GM23338 (cell line): ENCODE measurements at regions not wholly inside any gene's neighbourhood (a gene's known extent, or its start where the extent isn't known, plus 50 kb on each side); places are given as distances from the start of the nearest gene placed in this dataset.

Experiments
- ATAC-seq: fragments of 200-7000 bp; cut with Tn5 transposase; 3 replicates; pipeline ENCODE4 v1.9.1; 2020
- DNase-seq: peaks from one replicate; pipeline ENCODE4 v3.0.0-alpha.2; 2015; ENCODE audit warnings: low spot score
- H2AFZ ChIP-seq: fragments of 200-600 bp; sonication (generic); 2 replicates; pipeline ENCODE4 v1.8.0; 2016; ENCODE audit warnings: antibody characterized with exemption, mild to moderate bottlenecking, moderate library complexity
- H3F3A ChIP-seq: fragments of 200-600 bp; sonication (generic); replicated peaks from 2 replicates; pipeline ENCODE4 v1.8.0; 2017; ENCODE audit warnings: antibody characterized with exemption, mixed run types, low read depth
- H3K27ac ChIP-seq: fragments of 200-600 bp; sonication (generic); 2 replicates; pipeline ENCODE4 v1.6.1; 2016; ENCODE audit warnings: low read depth
- H3K27me3 ChIP-seq: fragments of 200-600 bp; sonication (generic); 2 replicates; pipeline ENCODE4 v1.8.0; 2016; ENCODE audit warnings: mild to moderate bottlenecking, mixed run types, moderate library complexity; ENCODE audit not compliant: insufficient read depth
- H3K36me3 ChIP-seq: fragments of 200-600 bp; sonication (generic); 2 replicates; pipeline ENCODE4 v1.8.0; 2016; ENCODE audit warnings: mild to moderate bottlenecking; ENCODE audit not compliant: insufficient read depth
- H3K4me1 ChIP-seq: fragments of 200-600 bp; sonication (generic); 2 replicates; pipeline ENCODE4 v1.8.0; 2016; ENCODE audit warnings: mild to moderate bottlenecking, moderate library complexity; ENCODE audit not compliant: insufficient read depth
- H3K4me2 ChIP-seq: fragments of 200-600 bp; sonication (generic); 2 replicates; pipeline ENCODE4 v1.7.1; 2017; ENCODE audit warnings: mixed run types
- H3K4me3 ChIP-seq: fragments of 200-600 bp; sonication (generic); 2 replicates; pipeline ENCODE4 v1.6.1; 2016; ENCODE audit warnings: mixed run types
- H3K79me2 ChIP-seq: fragments of 200-600 bp; sonication (generic); replicated peaks from 2 replicates; pipeline ENCODE4 v1.8.0; 2017; ENCODE audit warnings: mild to moderate bottlenecking; ENCODE audit not compliant: insufficient read depth
- H3K9me2 ChIP-seq: fragments of 200-600 bp; sonication (generic); 2 replicates; pipeline ENCODE4 v1.8.0; 2017; ENCODE audit not compliant: insufficient read depth
- H4K20me1 ChIP-seq: fragments of 200-600 bp; sonication (generic); replicated peaks from 2 replicates; pipeline ENCODE4 v1.8.0; 2017; ENCODE audit warnings: mild to moderate bottlenecking; ENCODE audit not compliant: insufficient read depth
- H3K27ac Mint-ChIP-seq: 2 replicates; pipeline ENCODE4 v1.8.0; 2020; ENCODE audit warnings: inconsistent platforms, mild to moderate bottlenecking, moderate library complexity, mixed read lengths
- H3K27me3 Mint-ChIP-seq: 3 replicates; pipeline ENCODE4 v1.8.0; 2022; ENCODE audit warnings: low read depth, mild to moderate bottlenecking, moderate library complexity, mixed read lengths, inconsistent platforms; ENCODE audit not compliant: insufficient read depth, poor library complexity
- H3K36me3 Mint-ChIP-seq: 3 replicates; pipeline ENCODE4 v1.8.0; 2021; ENCODE audit warnings: low read depth, mild to moderate bottlenecking, inconsistent platforms, moderate library complexity, mixed read lengths
- H3K4me1 Mint-ChIP-seq: 3 replicates; pipeline ENCODE4 v1.8.0; 2020; ENCODE audit warnings: mild to moderate bottlenecking, inconsistent platforms, mixed read lengths
- H3K4me3 Mint-ChIP-seq: 3 replicates; pipeline ENCODE4 v1.8.0; 2021; ENCODE audit warnings: moderate library complexity, mild to moderate bottlenecking, inconsistent platforms, mixed read lengths
- H3K9me3 Mint-ChIP-seq: 3 replicates; pipeline ENCODE4 v1.8.0; 2020; ENCODE audit warnings: moderate library complexity, mild to moderate bottlenecking, inconsistent platforms, mixed read lengths
- CREB1 ChIP-seq: fragments of 250-450 bp; sonication (Bioruptor Pico); IDR thresholded peaks from 2 replicates; pipeline ENCODE4 v1.5.0; 2020; ENCODE audit warnings: low read depth, mild to moderate bottlenecking, moderate library complexity
- CTCF ChIP-seq, 2 experiments: fragments of 200-600 bp in 1 of 2; sonication (generic) in 1 of 2; conservative IDR thresholded peaks; 2 replicates each; pipeline versions ENCODE4 v1.5.1 to v1.6.1; 2016 to 2017; ENCODE audit warnings: antibody characterized with exemption in 2 of 2, low read depth in 2 of 2, mild to moderate bottlenecking in 2 of 2, moderate library complexity in 1 of 2
- ETS1 ChIP-seq: IDR thresholded peaks from 2 replicates; pipeline ENCODE4 v1.6.1; 2016; ENCODE audit warnings: antibody characterized with exemption
- EZH2 ChIP-seq: fragments of 200-600 bp; sonication (generic); IDR thresholded peaks from one replicate; pipeline ENCODE4 v1.8.0; 2017; ENCODE audit warnings: antibody characterized with exemption, mild to moderate bottlenecking, low read depth; ENCODE audit not compliant: unreplicated experiment
- EZH2phosphoT487 ChIP-seq: fragments of 200-600 bp; sonication (generic); IDR thresholded peaks from one replicate; pipeline ENCODE4 v1.8.1; 2018; ENCODE audit warnings: antibody characterized with exemption; ENCODE audit not compliant: unreplicated experiment
- JUNB ChIP-seq: IDR thresholded peaks from one replicate; pipeline ENCODE4 v1.6.1; 2016; ENCODE audit warnings: antibody characterized with exemption; ENCODE audit not compliant: unreplicated experiment
- NANOG ChIP-seq: IDR thresholded peaks from 2 replicates; pipeline ENCODE4 v1.6.1; 2016; ENCODE audit warnings: antibody characterized with exemption, borderline replicate concordance
- POLR2AphosphoS5 ChIP-seq: IDR thresholded peaks from 2 replicates; pipeline ENCODE4 v1.6.1; 2016; ENCODE audit warnings: antibody characterized with exemption, low read depth
- REST ChIP-seq: IDR thresholded peaks from one replicate; pipeline ENCODE4 v1.6.1; 2018; ENCODE audit warnings: antibody characterized with exemption; ENCODE audit not compliant: unreplicated experiment
- STAT1 ChIP-seq: IDR thresholded peaks from one replicate; pipeline ENCODE4 v1.6.1; 2016; ENCODE audit warnings: antibody characterized with exemption; ENCODE audit not compliant: unreplicated experiment
- ZNF114 ChIP-seq: fragments of 250-450 bp; sonication (Bioruptor Pico); IDR thresholded peaks from 2 replicates; pipeline ENCODE4 v1.5.0; 2020; ENCODE audit warnings: mild to moderate bottlenecking, moderate library complexity
- ZNF331 ChIP-seq: fragments of 250-450 bp; sonication (Bioruptor Pico); IDR thresholded peaks from 2 replicates; pipeline ENCODE4 v1.5.0; 2020; ENCODE audit warnings: low read depth, mild to moderate bottlenecking, moderate library complexity
- ZNF462 ChIP-seq: fragments of 250-450 bp; sonication (Bioruptor Pico); IDR thresholded peaks from 2 replicates; pipeline ENCODE4 v1.5.0; 2020; ENCODE audit warnings: mild to moderate bottlenecking, moderate library complexity

GRCh38 chrX:155747520-155747919 is 133.6 kb upstream of the VAMP7 start:
- H3K36me3 ChIP-seq = no peaks in the 10 kb centered on the region; the same call in 1 of the 2 replicates
- no peak overlapping the region for H3K4me3 Mint-ChIP-seq
- H3K4me1 ChIP-seq = no peaks in the 10 kb centered on the region
- peaks cover 70% of the 10 kb centered on the region for H3K9me3 Mint-ChIP-seq
- no peak for ATAC-seq
- H3K27ac ChIP-seq = no peak overlapping the region
- no peaks in the 10 kb centered on the region for H3F3A ChIP-seq
- no peak for DNase-seq
- TF ChIP-seq STAT1 = no peak
- TF ChIP-seq CTCF (conservative IDR thresholded peaks at IDR 0.05; ENCODE audit: low read depth in 2 of 2) = no peak
- no peak for TF ChIP-seq POLR2AphosphoS5
- no peak for TF ChIP-seq ZNF114 (CRISPR knock-in tag)
- no peak for TF ChIP-seq ZNF462
- no peak for TF ChIP-seq JUNB
- TF ChIP-seq ETS1 = no peak
- TF ChIP-seq CREB1 (CRISPR knock-in tag) = no peak
- TF ChIP-seq EZH2phosphoT487 = no peak
- TF ChIP-seq EZH2 = no peak
- TF ChIP-seq NANOG = no peak
- TF ChIP-seq ZNF331 (CRISPR knock-in tag) = no peak
- no peak for TF ChIP-seq REST
- no peak overlapping the region for H3K4me3 ChIP-seq
- H3K27me3 ChIP-seq = no peaks in the 10 kb centered on the region
- no peaks in the 10 kb centered on the region for H3K36me3 Mint-ChIP-seq
- no peaks in the 10 kb centered on the region for H3K27me3 Mint-ChIP-seq
- no peak overlapping the region for H2AFZ ChIP-seq
- H3K27ac Mint-ChIP-seq = no peak overlapping the region
- H4K20me1 ChIP-seq = no peaks in the 10 kb centered on the region
- no peaks in the 10 kb centered on the region for H3K9me2 ChIP-seq
- H3K4me2 ChIP-seq = no peak overlapping the region
- no peaks in the 10 kb centered on the region for H3K79me2 ChIP-seq
- peaks cover 5% of the 10 kb centered on the region; the same call in 1 of the 3 replicates for H3K4me1 Mint-ChIP-seq
